GM18868 (cell line): ENCODE measurements at regions not wholly inside any gene's neighbourhood (a gene's known extent, or its start where the extent isn't known, plus 50 kb on each side); places are given as distances from the start of the nearest gene placed in this dataset.

Experiments used
- ATAC-seq: cut with Tn5 transposase; IDR thresholded peaks from one replicate; pipeline ENCODE4 v1.9.1; 2021; ENCODE audit warnings: mild to moderate bottlenecking, moderate library complexity; ENCODE audit not compliant: unreplicated experiment

DNA sequence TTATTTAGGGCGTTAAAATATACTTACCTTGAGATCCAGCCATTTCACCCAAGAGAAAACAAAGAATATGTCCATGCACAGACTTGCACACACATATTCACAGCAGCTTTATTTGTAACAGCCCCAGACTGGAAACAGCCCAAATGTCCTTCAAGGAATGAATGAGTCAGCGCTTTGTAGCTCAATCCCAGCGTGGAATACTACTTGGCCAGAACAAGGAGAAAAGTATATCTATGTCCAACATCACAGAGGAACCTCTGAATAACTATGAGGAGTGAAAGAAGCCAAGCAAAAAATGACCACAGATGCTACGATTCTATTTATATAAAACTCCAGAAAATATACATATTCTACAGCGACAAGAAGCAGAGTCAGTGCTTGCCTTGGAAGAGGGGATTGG, 158.3 kb downstream of the ENGASE start:
- ATAC-seq: no peak

DNA sequence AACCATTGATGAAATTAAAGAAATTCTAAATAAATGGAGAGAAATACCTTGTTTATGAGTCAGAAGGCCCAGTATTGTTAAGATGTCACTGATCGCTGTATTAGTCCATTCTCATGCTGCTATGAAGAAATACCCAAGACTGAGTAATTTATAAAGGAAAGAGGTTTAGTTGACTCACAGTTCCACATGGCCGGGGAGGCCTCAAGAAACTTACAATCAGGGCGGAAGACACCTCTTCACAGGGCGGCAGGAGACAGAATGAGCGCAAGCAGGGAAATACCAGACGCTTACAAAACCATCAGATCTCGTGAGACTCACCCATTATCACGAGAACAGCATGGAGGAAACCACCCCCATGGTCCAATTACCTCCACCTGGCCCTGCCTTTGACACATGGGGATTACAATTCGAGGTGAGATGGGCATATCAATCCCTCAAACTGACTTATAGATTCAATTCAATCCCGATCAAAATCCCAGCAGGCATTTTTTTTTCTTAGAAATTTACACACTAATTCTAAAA, 157.2 kb downstream of the ENGASE start:
- ATAC-seq: no peak

DNA sequence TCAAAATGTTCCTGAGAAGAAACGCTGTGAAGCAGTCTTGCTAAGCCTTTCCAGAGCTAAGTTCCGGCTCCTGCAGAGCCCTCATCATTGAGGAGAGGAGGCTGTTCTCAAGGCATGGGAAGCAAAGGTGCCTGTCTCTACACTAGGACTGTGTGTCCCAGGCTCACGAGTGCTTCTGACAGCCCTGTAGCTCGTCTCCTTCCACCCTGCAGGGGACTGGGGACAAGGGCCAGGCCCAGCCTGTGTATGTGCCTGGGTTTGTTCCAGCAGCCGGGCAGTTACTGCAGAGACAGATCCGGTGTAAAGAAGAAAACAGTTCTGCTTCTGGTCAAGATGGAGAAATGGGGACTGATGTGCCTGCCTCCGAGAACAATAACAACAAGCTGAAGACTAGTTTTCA, 156.0 kb downstream of the ENGASE start:
- ATAC-seq: no peak

DNA sequence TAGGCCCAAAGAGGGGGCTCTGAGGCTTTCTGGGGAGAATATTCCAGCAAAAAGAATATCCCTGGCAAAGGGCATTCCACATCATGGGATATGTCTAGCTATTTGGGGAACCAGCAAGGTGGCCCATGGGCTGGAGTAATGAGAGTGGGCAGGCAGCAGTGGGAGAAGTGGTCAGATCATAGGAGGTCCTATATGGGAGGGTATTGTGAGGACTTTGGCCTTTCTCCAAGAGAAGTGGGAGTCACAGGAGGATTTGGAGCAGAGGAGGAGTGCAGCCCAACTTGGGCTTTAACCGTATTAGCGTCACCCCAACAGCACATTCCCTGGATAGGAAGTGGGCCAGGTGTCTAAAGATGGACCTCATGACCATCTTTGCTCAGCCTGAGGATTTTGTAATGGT, 151.4 kb downstream of the ENGASE start:
- no peak for ATAC-seq

DNA sequence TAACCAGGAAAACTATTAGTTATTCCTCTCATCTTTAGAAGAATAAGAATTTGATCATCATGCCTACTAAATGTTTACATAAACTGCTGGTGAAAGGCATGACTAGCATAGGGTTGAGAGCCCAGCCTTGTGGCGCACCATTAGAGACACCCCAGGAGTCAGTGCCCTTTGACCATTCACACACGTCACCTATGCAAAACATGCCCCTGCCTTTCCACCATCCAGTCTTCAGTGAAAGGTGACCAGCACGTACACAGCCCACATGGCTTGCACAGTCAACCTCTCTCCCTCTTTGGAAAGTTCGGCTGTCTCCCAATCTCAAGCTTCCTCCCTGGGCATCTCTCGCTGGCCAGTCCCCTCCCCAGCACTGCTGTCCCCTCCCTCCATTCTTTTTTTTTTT, 150.3 kb downstream of the ENGASE start:
- no peak for ATAC-seq

DNA sequence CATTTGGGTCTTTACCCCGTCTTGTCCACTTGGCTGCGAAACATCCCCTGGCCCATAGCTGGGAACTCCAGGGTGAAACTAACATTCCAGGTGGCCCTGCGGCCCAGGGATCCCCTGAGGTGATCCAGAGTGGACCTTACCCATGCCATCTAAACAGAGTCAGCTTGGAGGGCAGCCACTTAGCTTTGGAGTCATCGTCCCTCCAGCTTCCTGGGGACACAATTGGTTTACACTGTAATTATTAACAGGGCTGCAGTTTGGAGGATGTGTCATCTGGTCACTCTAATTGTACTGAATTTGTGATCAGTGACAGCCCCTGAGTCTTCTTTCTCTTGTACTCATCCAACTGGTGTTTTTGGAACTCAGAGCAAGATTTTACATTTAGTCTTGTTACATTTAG, 149.9 kb downstream of the ENGASE start:
- no peak for ATAC-seq

DNA sequence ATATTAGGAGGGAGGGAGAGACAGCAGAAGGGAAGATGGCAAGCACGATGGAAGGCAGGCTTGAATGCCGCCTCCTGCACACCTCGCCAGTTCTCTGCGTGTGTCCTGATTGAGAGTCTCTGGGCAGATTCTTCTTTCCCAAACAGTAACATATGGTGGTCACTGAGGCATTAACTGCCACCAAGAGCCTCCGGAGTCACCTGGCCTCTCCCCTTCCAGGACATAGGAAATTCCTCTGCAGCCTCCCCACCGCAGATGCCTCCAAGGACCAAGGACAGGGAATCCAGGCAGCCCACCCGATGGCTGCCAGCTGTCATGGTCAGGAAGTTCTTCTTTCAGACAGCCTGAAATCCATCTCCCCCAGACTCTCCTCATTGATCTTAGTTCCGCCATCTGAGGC, 149.3 kb downstream of the ENGASE start:
- no peak for ATAC-seq

DNA sequence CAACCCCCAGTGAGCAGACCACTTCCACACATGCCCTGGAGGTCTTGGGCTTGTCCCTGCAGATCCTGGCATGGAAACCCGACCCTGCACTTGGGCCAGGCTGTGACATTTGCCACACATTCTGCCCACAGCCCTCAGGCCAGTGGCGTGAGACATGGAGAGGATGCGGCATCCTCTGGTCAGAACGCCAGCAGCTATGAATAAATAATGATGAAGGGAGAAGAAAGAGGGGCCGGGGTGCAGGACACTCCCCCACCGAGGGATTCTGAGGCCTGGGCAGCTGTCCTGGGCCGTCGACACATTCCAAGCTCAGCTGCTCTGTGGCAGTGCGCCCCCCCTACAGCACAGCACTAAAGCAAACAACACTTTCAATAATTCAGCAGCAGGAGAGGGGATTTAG, 148.8 kb downstream of the ENGASE start:
- no peak for ATAC-seq

DNA sequence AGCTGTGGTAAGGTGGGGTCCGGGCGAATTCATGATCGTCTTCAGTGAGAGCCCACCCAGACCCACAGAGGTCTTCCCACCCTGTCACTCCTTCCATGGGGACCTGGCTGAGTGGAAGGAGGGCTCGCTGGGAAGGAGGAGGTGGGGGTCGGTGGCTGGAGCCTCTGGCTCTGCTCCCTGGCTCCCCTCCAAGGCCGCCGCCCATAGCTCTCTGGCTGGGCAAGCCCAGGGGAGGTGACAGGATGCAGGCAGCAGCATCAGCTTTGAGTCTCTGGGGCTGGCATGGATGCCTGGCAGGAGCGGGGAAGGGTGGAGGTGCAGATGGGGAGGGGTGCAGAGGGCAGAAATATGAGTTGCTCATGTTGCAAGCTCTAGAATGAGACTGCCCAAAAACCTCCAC, 147.0 kb downstream of the ENGASE start:
- no peak for ATAC-seq

DNA sequence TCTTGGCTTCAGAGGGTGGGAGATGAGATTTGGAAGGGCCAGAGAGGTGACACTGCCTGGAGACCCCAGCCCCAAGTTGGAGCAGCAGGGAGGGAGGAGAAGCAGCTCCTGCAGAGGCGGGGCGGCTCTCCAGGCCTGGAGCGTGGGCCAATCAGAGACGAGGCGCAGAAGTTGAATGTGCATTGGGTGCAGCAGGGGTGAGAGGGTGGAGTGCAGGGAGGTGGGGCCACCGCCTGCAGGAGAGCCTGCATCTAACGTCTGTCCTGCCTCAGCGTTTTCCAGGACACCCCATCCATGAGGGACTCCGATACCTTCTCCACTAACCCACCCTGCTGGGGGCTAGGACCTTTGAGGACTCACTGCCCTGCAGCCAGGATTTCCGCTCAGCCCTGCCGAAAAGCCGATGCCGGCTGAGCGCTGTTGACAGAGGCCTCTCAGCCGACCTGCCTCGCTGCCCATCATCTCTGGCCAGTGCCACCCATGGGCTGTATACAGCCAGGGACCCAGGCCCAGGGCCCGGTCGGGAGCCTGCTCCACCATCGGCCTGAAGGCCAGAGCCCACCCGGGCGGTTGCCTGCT, 146.2 kb downstream of the ENGASE start:
- no peak for ATAC-seq

DNA sequence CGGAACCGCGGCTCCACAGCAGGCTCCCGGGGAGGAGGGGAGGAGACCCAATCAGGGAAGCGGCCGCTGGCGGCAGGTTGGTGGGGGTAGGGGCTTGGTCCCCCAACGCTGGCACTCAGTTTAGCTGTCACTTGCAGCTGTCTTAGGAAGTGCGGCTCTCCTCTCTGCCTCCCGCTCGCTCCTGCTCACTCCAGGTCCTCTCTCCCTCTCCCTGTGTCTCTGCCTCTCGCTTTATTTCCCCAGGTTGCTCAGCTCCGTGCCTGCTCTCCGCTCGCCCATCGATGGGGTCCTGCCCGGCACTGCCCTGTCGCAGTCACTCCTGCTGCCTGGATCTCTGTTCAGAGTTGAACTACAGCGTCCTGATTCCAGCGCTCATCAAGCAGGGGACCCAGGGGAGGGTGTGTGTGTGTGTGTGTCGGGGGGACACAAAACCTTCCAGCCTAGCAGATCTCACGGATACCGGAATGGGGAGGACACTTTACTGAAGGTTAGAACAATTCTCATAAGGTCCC, 145.6 kb downstream of the ENGASE start:
- no peak for ATAC-seq

DNA sequence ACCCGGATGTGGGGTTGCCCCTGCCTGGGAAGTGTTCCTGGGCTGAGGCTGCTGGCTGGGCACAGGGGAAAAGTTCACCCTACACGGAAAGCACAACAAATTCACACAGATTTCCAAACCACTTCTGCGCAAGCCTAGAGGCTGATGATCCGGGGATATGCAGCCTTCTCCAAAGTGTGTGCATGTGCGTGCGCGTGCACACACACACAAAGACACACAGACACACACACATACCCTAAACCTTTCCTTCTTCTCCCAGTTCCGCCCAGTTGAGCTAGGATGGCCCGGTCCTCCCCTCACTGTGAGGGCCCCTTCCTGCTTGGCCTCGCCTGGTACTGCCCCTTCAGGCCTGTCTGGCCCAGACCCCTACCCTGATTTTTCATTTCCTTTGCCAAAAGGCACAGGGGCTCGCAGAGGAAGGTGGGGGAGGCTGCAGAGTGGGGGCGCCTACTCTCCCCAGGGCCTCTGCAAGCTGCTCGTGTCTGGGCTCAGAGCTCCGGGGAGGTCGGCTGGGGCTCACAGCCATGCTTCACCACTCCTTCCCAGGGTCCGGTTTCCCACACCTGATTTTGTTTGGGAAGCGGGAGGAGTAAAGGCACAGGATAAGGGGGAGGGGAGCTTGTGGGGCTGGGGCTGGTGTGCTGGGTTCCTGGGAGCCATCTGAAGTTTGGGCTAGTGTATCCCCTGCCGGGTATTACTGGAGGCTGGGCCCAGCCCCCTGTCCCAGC, 144.7 kb downstream of the ENGASE start:
- no peak for ATAC-seq

DNA sequence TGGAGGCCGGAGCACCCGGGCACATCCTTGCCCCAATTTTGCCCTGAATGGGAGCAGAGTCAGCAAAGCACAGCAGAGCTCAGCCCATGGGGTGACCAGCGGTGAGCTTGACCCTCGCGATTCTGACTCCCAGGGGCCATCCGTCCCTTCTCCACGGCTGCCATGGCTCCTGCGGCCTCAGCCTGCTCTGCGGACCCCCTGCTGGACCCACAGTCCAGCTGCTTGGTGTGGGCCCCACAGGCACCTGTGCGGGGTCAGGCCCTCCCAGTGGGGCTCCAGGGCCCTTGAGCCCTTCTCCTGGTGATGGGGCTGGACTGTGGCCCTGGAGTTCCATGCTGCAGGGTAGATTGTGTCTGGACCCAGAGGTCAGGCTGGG, 144.2 kb downstream of the ENGASE start:
- no peak for ATAC-seq

DNA sequence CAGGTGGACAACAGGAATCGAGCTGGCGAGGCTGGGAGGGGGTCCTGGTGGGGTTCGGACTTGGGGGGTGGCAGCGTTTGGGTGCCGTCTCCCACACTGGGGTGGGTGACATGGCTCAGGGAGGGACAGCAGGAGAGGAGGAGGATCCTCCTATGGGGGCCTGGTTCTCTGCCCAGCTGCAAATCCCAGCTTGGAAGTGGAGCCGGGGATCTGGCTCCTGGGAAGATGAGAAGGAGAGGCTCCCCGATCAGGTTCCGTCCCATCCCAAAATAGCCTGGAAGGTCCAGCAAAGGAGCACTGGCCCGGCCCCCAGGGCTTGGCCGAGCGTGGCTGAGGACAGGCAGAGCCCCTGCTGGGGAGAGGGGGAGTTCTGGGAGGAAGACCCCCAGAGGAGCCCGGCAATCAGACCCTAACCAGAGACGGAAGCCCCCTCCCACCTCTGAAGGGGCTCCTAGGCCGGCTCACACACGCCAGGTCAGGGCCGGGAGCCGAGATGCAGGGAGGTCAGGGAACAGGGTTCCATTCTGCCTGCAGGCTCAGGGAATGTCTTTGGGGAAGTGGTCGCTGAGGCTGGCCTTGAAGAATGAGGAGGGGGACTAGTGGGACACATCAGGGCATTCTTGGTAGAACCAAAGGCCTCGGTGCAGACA, 143.7 kb downstream of the ENGASE start:
- ATAC-seq: no peak

DNA sequence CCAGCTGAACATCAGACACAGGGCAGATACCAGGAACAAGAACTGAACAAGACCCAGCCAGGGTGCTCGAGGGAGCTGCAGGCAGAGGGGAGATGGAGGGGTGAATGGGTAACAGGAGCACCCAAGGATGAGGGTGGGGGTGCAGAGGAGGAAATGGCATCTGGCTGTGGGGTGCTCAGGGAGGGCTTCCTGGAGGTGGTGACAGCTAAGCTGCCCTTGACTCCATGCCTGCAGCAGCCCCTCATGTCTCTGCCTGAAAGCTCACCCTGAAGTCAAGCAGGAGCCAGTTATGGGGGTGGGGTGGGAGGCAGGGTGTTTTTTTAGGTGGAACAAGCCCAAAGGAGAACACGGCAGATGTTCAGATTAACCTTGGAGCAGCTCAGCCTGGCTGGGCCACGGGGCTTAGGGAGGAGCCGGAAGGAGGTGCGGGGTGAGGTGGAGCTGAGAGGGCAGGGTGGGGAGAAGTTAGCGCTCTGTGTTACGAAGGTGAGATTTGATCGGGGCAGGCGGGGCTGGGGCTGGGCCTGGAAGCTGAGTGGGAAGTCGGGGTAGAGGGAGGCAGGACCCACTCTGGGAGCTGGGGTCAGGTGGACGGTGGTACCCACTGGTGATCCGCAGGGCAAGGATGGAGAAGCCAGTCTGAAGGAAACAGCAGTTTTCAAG, 143.0 kb downstream of the ENGASE start:
- no peak for ATAC-seq

DNA sequence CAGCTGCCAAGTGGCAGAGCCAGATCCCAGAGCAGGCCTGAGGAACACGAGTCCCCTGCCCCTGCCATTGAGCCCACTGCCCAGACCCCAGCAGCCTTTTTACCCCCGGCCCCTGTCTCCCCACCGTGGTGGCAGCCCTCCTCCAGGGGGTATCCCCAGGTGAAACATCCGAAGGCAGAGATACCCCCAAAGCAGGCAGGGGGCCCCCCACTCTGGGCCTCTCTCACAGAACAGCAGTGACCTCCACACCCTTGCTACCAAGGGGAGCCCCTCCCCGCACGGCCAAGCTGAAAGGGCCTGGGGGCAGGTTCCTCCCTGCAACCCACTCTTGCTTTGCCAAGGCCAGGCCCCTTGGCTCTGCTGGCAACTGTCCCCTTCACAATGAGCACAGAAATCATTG, 142.2 kb downstream of the ENGASE start:
- ATAC-seq: no peak

DNA sequence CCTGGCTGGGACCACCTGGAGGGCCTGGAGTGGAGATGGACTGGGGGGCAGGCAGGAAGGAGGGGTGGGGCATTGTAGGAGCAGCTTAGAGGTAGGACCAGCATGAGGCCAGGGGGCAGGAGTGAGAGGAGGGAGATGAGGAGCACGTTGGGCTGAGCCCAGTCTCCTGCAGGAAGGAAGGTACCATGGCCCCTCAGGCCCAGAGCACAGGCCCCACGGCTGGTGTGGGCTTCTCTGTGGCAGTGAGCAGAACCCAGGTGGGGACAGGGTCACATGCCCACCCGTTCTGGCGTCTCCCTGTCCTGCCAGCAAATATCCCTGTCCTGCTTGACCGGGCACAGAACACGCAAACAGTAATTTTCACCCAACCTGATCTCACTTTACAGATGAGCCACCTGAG, 141.8 kb downstream of the ENGASE start:
- no peak for ATAC-seq

DNA sequence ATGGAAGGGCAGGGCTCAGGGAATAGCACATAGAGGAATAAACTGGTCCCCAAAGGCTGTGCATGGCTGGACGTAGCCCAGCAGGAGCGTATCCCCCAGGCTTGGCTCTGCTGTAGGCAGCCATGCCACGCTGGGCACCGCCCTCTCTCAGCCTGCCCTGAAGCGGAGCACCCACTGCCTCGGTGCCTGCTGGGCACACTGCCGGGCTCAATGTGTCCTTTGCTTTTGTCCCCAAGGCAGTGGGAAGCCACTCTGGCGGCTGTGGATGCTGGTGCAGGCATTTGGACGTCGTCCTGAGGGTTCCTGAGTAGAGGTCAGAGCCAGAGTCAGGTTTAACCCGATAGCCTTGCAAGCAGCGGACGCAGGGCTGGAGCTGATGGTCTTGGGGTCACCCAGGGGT, 141.0 kb downstream of the ENGASE start:
- no peak for ATAC-seq

DNA sequence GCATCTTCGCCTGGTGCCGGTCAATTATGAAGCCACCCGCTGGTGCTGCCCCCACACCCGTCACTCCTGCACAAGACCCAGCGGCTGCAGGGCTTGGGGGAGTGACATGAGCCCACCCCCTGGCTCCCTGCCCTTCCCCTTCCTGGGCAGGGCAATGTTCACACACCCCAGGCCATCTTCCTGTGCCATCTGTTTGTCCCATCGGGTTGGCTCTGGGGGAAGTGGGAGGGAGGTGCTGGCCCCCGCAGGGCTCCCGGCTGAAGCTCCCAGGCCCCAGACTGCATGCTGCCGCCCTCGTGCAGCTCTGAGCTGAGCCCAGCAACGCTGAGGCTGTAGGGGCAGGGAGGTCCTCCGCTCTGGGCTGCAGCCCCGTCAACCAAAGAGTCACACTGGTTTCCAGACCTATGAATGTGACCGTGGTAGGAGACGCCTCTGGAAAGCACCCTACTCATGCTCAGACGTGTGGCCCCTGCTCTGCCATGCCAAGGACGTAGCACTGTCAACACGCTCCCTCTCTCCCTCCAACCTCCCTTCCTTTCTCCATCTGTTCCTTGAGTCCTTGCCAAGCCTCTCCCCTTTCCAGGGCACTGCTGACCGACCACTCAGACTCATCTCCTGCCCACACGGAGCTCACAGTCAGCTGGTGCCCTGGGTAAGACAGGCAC, 140.4 kb downstream of the ENGASE start:
- no peak for ATAC-seq

DNA sequence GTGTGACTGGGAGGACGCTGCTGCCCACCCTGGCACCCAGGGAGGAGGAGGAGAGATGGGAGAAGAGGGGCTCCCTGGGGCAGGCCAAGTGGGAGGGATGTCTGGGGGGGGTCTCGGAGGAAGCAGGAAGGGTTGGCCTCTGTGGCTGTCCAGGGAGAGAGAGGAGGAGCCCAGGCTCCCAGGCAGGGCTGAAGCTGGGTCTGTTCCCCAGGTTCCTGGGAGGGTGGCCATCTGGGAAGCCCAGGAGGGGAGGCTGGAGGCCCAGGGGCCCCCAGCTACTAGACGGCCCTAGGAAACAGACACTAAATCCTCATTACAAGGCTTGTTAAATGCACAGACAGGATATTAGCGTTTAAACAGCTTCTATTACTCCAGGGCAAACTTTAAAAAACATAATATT, 139.8 kb downstream of the ENGASE start:
- no peak for ATAC-seq

DNA sequence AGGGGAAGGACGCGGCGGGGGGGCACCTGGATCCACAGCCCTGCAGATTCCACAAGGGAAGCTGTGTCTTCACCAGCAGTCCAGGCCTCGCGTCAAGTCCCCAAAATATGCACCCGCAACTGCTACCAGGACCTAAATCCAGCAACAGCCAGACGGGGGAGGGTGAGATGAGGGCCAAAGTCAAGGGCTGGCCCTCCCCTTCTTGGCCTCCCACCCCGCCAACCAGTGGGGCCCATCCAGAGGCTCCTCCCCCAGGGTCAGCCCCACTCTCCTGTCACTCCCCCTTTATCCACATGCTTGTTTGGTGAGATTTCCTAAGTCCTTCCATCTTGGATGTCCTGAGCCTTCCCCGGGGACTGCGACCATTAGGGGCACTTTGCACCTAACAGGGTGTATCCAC, 138.7 kb downstream of the ENGASE start:
- ATAC-seq: no peak
